Dermis blood vessel endothelial cell (primary cell): ENCODE measurements at regions not wholly inside any gene's neighbourhood (a gene's known extent, or its start where the extent isn't known, plus 50 kb on each side); places are given as distances from the start of the nearest gene placed in this dataset.

Experiments
- DNase-seq: peaks from one replicate; pipeline ENCODE4 v3.0.0; 2010

DNA sequence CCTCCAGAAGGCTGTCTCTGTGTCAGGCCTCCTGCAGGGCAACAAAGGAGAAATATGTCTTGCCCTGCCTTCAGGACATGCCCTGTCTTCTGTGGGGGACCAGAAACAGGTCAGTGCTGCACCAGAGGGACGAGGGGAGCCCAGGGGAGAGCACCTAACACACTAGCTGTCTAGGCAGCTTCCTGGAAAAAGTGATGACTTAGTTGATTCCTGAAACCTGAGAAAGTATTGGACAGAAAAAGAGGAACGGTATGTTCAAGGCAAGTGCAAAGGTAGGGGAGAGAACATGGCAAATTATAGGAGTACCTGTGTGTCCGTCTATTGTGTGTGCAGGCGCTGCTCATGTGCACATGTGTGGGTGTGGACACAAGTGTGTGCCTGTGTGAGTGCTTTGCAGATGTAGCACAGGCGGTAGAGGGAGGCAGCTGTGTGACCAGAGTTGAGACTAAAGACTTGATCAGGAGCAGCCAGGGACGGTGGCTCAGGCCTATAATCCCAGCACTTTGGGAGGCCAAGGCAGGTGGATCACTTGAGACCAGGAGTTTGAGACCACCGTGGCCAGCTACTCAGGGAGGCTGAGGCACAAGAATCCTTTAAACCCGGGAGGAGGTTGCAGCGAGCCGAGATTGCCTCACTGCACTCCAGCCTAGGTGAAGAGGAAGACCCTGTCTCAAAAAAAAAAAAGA, 119.5 kb downstream of the GYPC start:
- no peak for DNase-seq

DNA sequence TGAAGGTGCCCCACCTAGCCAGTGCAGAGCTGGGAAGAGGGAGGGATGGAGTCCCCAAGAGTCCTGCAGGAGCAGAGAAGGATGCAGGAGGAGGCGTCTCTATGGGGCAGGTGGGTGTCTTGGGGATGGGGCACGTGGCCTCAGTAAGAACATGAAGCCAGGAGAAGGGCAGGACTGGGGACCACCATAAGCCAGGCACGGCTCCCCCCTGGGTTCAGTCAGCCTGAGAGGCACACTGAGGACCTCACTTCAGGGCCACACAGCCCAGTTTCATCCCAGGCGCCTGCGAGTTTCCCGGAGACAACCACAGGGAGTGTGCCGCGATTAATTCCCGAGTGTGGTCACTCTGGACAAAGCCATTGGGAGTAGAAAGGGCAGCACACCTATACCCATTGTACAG, 120.3 kb downstream of the GYPC start:
- no peak for DNase-seq

DNA sequence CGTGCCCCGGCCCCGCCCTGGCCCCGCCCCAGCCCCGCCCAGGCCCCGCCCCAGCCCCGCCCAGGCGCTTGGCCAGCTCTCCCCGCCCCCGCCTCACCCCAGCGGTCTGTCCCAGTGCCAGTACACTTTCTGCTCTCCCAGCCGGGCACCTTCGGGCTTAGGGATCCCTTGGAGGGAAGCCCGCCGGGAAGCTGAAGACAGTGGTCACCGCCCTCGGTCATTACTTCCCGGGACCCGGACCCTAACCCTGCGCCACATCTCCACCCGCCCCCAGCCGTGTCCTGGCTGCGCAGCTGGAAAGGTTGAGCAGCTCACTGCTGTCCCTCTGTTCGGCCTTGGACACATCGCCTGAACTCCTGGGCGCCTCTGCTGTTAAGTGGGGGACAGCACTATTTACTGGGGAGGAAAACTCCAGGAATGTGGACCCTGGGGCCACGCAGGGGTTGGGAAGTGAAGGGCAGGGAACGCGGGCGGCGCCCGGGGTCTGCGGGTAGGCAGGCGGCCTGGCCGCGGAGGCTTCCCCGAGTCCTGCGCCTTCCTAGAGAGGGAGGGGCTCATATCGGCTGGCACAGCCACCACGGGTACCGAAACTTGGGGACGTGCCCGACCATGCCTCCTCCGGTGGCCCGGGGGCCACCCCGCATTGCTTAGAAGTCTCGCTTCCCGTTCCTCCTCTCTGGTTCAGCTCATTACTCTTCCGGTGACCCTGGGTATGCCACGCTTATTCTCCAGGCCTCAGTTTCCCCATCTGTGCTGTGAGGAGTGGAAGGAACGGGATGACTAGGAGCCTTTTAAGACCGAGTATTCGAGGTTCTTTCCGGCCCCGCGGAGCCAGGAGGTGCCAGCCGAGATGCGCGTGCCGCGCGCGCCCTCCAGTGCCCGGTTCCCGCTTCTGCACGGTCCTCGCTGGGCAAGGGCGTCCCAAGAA, 121.0 kb downstream of the GYPC start:
- peak; percentile 81 for DNase-seq

DNA sequence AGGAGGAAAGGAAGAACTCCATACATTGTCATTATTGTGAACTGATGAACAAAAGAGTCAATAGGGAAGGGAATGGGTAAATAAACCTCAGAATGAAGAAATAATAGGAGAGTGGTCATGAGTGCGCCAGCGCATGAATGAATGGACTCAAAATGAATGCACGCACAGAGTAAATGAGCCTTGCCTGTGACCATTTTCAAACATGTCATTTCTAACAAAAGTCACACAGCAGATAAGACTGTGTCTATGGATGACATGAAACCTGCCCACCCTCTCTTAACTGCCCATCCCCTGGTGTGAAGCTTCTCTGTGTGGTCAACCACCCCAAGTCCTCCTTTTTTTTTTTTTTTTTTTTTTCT, 121.1 kb upstream of the TEX51 start:
- DNase-seq, result no peak

DNA sequence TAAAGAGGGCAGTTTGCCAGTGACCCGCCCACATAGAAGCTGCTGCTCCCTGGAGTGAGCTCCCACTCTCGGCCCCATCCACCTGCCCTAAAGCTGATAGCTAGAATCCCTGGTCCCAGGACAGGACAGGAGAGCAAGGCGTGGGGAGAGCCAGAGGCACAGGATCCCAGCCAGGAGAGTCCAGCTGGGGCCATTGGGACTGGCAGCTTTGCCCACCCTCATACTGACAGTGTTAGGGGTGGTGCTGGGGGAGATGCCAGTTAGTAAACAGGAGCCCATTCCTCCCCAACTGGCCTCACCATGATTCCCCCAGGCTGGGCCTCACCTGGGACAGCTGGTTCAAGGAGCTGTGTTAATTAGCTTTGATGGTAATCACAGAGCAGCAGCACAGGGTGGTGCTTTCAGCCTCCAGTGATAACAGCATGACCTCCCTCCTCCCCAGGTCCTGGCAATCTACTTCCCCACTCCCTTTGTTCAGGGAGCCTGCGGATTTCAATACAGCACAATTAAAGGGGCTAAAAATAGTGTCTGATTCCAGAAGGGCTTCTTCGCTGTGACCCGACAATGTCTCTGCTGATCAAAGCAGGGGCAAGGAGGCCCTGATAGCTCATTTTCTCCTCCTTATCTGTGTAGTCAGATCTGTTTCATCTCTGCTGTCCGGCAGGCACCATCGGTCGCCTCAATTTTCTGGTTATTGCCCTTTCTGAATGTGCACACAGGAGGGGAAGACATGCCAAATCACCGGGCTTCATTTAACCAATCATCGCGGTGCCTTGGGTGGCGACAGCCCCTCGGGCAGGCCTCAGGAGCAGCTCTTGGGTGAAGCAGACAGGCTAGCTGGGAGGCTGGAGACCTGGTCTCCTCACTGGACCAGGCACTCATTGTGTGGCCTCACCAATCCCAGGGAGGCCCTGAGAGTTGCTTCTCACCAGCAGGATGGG, 119.9 kb upstream of the TEX51 start:
- DNase-seq, result no peak

DNA sequence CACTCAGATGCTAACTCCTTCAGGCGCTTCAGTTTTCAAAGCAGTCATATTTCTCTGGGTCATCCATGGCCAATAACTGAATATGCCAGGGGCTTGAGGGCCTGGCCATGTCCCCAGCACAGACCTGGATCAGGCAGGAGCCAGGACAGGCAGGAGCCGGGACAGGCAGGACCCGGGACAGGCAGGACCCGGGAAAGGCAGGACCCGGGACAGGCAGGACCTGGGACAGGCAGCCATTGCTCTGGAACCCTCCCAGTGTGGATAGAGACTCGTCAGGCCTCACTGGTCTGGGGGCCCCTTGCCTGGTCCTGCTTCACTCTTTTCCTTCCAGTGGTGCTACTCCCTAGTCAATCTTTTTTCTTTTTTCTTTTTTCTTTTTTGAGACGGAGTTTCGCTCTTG, 117.5 kb upstream of the TEX51 start:
- DNase-seq, result no peak

DNA sequence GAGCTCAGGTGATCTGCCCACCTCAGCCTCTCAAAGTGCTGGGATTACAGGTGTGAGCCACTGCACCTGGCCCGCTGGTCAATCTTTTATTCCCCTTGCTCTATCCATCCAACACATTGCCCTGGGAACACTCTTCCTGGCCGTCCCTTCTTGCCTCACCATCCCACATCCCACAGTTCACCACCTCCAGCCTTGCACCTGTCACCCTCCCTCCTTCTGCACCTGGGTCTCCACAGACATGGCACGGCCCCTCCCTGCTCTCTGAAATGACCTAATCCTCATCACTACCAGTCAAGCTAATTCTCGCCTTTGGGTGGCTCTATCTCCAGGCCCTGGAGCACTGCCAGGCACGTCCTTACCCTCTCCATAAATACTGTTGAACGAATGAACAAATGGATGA, 116.9 kb upstream of the TEX51 start:
- DNase-seq, result no peak

DNA sequence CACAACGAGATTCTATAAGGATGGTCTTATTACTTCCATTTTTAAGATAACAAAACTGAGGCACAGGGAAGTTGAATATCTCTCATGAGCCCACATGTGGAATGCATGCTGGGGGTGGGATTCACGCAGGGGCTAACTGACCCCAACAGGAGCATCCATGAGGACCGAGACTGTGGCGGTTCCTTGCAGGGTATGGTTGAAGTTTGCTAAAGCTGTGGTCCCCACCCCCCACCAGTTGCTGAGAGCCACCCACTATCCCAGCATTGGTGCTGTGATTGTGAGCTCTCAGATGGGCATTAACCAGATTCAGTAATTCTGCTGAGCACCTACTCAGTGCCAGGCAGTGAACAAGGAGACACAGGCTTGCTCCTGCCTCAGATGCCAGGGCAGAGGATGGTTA, 116.0 kb upstream of the TEX51 start:
- no peak for DNase-seq

DNA sequence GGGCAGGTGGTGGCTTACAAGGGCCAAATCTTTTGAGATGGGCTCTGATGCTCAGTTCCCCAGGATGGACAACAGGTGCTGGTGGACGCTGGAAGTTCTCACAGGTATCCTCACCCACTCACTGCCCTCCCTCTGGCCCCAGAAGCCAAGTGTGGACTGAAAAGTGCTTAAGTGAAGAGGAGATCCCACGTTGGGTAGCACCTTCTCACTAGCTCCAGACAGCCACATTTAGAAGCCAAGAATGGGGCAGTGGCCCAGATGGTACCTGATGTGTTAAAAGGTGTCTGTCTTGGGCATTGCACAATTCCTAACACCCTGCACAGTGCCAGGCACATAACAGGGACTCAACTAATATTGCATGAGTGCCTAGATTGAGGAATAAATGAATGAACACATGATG, 115.3 kb upstream of the TEX51 start:
- DNase-seq, result no peak

DNA sequence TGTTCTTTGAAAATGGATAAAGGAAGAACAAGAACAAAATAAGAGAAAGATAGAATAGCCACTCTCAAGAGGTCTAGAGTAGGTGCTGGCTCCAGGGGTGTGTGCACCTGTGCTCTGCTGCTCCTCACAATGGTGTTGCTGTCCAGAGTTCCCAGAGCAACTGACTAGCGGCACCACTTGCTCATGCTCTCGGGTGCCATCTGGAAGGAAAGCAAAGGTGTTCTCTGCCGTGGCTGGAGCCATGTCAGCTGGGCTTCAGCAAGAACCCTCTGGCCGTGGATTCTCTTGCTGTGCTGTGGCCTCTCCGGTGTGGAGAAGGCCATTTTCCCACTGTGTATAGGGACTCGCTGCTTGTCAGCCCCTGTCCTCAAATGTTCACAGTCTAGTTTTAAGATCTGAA, 114.6 kb upstream of the TEX51 start:
- no peak for DNase-seq

DNA sequence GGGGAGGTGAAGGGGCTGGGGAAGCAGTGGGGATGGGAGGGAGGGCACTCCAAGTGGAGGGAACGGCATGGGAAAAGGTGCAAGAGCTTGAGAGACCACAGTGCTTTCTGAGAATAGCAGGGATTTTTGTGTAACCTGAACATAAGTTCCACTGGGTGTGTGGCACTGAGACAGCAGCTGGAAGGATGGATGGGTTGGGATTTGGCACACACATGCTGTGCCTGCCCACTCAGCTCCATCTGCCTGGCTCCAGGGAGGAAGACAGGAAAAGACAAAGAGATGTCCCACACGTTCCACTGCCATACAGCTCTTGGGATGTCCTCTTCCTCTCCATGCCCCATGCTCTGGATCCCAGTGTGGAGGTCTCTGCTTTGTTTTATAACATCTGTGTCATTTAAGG, 114.1 kb upstream of the TEX51 start:
- DNase-seq, result no peak

DNA sequence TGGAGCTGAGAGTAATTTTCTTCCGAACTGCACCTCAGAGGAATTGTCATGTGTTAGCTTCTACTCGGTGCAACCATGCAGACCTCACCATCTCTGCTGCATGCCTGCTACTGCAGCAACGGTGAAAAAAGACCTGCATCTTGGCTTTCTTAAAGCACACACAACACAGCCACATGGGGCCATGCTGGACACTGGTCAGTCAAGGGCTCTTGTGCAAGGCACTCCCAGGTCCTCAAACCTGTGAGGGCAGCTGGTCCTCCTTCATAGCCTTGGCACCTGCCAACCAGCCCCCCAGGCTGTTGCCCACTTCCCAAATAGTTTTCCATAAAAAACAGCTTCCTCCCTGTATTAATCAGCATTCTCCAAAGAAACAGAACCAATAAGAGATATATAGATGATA, 113.5 kb upstream of the TEX51 start:
- no peak for DNase-seq

DNA sequence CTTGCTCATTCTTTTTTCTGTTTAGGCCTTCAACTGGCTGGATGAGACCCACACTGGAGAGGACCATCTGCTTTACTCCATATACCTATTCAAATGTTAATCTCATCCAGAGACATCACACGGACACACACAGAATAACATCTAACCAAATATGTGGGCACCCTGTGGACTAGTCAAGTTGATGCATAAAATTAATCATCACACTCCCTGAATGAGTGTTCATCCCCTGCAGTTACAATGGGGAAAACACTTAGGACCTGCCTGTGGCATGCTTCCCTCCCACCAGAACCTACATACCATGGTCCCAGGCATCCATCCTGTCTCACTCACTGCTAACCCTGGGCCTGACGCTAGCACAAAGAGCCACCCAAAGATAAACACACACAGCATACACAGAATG, 112.8 kb upstream of the TEX51 start:
- no peak for DNase-seq

DNA sequence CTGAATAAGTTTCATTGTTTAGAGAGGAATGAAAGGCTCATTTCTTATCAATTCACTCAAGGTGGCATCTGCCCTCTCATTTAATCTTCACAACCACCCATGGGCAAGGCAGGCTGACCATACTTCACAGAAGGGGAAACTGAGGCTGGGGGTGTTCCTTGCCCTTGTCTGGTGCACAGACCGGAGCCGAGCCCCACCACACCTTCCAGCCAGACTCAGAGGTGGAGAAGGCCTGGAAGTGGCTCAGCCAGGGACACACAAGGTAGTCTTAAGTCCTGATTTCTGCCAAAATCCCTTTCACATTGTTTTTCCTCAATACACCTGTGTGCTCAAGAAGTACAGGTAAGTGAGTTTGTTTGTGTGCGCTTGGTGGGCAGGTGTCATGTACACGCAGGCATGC, 111.9 kb upstream of the TEX51 start:
- DNase-seq, result no peak

DNA sequence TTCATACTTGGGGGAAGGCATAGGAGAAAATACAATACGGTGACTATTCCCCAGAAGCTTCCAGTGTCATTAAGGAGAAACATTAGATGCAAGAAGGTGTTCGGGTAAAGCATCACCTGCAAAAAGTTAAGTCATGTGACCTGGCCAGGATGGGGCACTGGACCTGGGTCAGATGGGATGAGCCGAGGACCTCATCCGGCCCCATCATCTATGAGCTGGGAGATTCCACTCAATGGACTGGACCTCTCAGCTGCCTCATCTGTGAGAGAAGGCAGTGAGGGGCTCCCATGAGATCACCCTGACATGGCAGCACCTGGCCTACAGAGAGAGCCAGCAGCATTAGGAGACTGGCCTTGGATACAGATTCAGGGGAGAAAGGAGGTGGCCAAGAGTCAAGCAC, 111.4 kb upstream of the TEX51 start:
- DNase-seq, result no peak

DNA sequence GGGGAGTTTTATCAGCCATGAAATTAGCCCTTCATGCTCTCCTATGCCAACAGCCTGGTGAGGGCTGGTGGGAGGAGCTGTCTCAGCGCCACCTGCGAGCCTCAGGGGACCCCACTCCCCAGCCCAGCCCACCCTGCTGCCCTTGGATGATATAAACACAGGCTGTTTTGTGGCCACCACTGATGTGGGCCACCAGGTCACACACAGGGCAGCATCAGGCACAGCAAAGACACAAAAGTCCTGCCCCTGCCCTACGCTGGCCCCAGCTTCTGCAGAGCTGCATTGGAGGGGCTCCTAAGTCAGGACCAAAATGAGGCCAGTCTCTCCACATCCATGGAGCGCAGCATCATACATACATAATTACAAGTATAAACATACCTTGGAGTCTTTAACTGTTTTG, 110.6 kb upstream of the TEX51 start:
- DNase-seq, result no peak

DNA sequence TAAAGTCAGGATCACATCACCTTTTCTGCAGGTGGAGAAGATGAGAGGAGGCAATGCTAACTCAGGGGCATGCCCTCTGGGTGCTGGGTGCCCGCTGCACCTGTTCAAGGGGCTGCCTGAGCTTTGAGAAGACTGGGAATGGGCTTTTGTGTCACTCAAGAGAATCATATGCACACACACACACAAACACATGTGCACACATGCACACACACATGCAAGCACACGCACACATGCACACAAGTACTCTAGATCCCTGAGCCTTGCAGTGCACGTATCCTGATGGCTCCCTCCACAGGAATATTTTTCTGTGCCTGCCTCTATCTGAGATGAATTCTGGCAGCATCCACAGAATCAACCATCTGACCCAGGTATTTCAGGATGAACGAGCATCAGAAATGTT, 110.0 kb upstream of the TEX51 start:
- no peak for DNase-seq

DNA sequence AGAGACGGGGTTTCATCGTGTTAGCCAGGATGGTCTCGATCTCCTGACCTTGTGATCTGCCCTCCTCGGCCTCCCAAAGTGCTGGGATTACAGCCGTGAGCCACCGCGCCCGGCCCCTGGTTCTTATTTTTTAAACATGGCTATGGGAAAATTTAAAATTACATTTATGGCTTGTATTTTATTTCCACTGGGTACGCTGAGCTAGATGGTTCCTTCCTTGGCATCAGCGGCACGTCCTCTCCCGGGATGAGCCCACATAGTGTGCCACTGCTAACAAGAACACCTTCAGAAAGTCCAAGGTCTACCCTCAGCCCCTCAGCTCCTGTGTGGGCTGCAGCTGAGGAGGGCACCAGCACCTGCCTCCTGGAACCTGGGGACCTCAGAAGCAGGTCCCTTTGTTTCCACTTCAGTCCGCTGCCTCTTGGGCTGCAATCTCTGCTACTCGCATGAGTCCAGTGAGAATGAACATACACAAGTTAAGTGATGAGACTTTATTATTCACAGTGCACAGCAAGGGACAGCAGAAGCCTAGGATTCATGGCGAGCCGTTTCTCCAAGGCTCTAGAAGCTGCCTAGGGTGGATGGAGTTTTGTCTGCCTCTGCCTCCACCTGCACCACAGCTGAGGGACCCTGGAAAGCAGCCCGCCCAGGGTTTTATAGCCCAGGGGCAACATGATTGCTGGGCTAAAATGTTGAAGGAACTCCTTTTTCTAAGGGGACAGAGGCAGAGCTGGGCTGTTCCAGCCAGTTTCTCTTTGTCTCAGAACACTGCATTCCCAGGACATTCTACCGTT, 107.5 kb upstream of the TEX51 start:
- DNase-seq, result no peak

DNA sequence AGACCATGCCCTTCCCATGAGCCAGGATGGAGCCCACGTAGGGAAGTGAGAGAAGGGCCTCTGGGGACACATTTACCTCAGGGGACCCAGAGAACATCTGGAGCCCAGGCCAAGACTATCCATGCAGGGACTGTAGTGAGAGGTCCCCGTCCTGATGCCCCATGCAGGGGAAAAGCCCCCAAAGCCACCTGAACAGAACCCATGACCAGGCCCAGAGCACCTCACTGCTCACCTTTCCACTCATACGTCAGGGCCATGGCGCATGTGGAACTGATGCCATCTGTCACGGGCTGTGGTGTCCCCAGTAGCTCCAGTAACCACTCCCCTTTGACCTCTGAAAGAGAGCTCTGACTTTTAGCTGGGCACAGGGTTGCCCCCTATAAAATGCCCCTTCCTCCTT, 106.5 kb upstream of the TEX51 start:
- no peak for DNase-seq

DNA sequence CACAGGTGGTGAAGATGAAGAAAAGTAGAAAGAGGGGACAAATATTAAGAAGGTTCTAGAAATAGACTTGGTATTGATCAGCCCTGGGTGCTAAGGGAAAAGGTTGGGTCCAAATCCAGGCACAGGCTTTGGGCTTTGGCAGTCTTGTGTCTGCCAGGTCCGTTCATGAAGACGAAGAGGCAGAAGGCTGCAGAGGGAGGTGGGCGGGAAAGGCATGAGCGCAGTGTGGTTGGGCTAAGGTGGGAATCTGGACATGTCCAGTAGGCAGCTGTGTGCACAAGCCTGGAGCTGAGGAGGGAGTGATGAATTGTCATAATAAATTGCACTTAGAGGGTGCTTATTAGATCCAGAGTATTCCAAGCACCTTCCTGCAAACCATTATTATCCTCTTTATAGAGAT, 105.7 kb upstream of the TEX51 start:
- no peak for DNase-seq

DNA sequence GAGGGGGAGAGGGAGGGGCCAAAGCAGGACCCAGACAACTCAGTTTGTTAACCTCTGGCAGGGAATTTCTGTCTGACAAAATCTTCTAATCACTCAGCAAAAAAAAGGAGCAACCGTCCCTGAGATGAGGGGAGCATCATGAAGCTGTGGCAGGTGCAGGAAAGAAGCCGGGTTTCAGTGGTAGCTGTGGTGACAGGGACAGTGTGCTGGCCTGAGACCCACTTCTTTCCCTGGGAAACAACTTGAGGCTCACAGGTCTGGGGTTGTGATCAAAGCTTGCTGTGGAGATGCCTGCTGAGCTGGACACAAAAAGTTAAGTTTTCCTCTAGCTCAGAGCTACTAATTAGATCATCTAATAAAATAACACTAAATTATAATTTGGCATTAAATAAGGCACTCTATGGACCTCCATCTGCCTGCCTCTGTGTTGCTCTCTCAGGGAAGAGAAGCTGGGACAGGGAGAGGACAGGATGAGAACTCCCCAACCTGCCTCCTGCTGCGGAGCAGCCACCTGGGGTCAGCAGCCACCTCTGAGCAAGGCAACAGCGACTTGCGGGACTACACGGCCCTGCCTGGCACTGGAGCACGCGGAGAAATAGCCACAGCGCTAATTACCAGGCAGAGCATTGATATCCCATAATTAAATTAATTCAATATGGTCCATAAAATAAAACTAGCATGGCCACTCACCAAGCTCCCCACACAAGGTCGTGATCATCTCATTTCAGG, 104.6 kb upstream of the TEX51 start:
- no peak for DNase-seq

DNA sequence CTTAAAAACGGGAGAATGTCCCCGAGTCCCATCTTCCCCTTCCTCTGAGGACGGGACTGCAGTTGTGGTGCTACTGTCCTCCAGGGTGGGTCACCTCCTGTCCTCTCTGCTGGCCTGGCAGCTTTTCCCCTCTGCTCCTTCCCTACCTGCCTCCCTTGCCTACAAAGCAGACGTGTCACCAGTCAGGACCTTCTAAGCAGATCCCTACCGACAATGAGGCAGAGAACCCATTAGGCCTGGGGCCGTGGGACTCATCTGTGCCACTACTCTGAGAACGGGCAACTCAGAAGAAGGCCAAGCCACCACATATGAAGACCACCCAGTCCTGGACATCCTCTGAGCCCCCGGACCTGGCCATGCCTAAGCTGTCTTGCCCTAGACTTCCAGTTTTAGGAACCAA, 103.0 kb upstream of the TEX51 start:
- DNase-seq, result no peak
